ENCODE measurements at regions not wholly inside any gene's neighbourhood (a gene's known extent, or its start where the extent isn't known, plus 50 kb on each side); places are given as distances from the start of the nearest gene placed in this dataset.
"Not testable (repeated sequence)": the region's sequence is repeated elsewhere in the genome, so short reads cannot be mapped to it uniquely, and the experiment has no call there.

GRCh38 chr6:86030875-86031274, 388.2 kb upstream of the SYNCRIP start:
- DNase-seq, result no peak

- no peak for DNase-seq
These were observed 386.1 kb upstream of the SYNCRIP start for GRCh38 chr6:86028776-86029175.

GRCh38 chr6:86026890-86027289, 384.2 kb upstream of the SYNCRIP start:
- DNase-seq, result not testable (repeated sequence)

- DNase-seq, result no peak
These were observed 374.6 kb upstream of the SYNCRIP start for GRCh38 chr6:86017236-86017635.

GRCh38 chr6:86016567-86016966, 373.9 kb upstream of the SYNCRIP start:
- DNase-seq, result no peak

- DNase-seq, result no peak
These were observed 373.4 kb upstream of the SYNCRIP start for GRCh38 chr6:86016077-86016476.

- DNase-seq, result not testable (repeated sequence)
These were observed 370.3 kb upstream of the SYNCRIP start for GRCh38 chr6:86012991-86013390.

- no peak for DNase-seq
These were observed 368.5 kb upstream of the SYNCRIP start for GRCh38 chr6:86010915-86011786.

GRCh38 chr6:85997206-85997605, 354.5 kb upstream of the SYNCRIP start:
- DNase-seq, result no peak

- DNase-seq, result no peak
These were observed 353.3 kb upstream of the SYNCRIP start for GRCh38 chr6:85996034-85996375.

GRCh38 chr6:85995339-85996033, 352.8 kb upstream of the SYNCRIP start:
- no peak for DNase-seq

- no peak for DNase-seq
These were observed 344.0 kb upstream of the SYNCRIP start for GRCh38 chr6:85986681-85987080.

- DNase-seq, result no peak
These were observed 340.5 kb upstream of the SYNCRIP start for GRCh38 chr6:85983032-85983659.

GRCh38 chr6:85977661-85978060, 335.0 kb upstream of the SYNCRIP start:
- no peak for DNase-seq

GRCh38 chr6:85975957-85976356, 333.3 kb upstream of the SYNCRIP start:
- no peak for DNase-seq

GRCh38 chr6:85971238-85971637, 328.6 kb upstream of the SYNCRIP start:
- DNase-seq, result no peak

- no peak for DNase-seq
These were observed 324.1 kb upstream of the SYNCRIP start for GRCh38 chr6:85966828-85967227.

GRCh38 chr6:85961746-85962145, 319.1 kb upstream of the SYNCRIP start:
- no peak for DNase-seq

- DNase-seq, result no peak
These were observed 318.4 kb upstream of the SYNCRIP start for GRCh38 chr6:85961125-85961524.

- no peak for DNase-seq
These were observed 305.8 kb upstream of the SYNCRIP start for GRCh38 chr6:85948481-85948880.

GRCh38 chr6:85945459-85946185, 302.9 kb upstream of the SYNCRIP start:
- no peak for DNase-seq

- no peak for DNase-seq
These were observed 302.1 kb upstream of the SYNCRIP start for GRCh38 chr6:85944776-85945175.

GRCh38 chr6:85942844-85943243, 300.2 kb upstream of the SYNCRIP start:
- DNase-seq, result no peak

Measured in NCI-H446 (cell line).